ENCODE measurements at regions not wholly inside any gene's neighbourhood (a gene's known extent, or its start where the extent isn't known, plus 50 kb on each side); places are given as distances from the start of the nearest gene placed in this dataset.

GRCh38 chr3:146306656-146307455 lies 56.0 kb upstream of the PLSCR4 start:
- H3K4me3 ChIP-seq (IDR thresholded peaks at IDR 0.05; ENCODE audit: insufficient read depth, low read depth, low read length): no peak overlapping the region
- H2AFZ ChIP-seq (ENCODE audit: low read depth): no peak overlapping the region
- H3K27me3 ChIP-seq (ENCODE audit: insufficient read depth, low read depth): no peaks in the 10 kb centered on the region
- no peak overlapping the region for H3K4me2 ChIP-seq
- no peaks in the 10 kb centered on the region for H3K36me3 ChIP-seq (ENCODE audit: insufficient read depth)
- H4K20me1 ChIP-seq (ENCODE audit: insufficient read depth): no peaks in the 10 kb centered on the region
- no peaks in the 10 kb centered on the region for H3K4me1 ChIP-seq (ENCODE audit: low read depth, poor library complexity, severe bottlenecking)
- no peak overlapping the region for H3K9ac ChIP-seq
- TF ChIP-seq CTCF (conservative IDR thresholded peaks at IDR 0.05; ENCODE audit: low read depth, low read length): no peak
- no peak overlapping the region for H3K27ac ChIP-seq
- H3K79me2 ChIP-seq (ENCODE audit: insufficient read depth, low read depth): no peaks in the 10 kb centered on the region

- Histone ChIP-seq H3K4me1 (ENCODE audit: low read depth, poor library complexity, severe bottlenecking) (no peaks in the 10 kb centered on the region), H3K36me3 (ENCODE audit: insufficient read depth) (no peaks in the 10 kb centered on the region), H3K79me2 (ENCODE audit: insufficient read depth, low read depth) (no peaks in the 10 kb centered on the region), H3K4me2 (no peak overlapping the region), H4K20me1 (ENCODE audit: insufficient read depth) (no peaks in the 10 kb centered on the region), H3K9ac (no peak overlapping the region), H3K27me3 (ENCODE audit: insufficient read depth, low read depth) (no peaks in the 10 kb centered on the region), H2AFZ (ENCODE audit: low read depth) (no peak overlapping the region), H3K27ac (no peak overlapping the region), H3K4me3 (IDR thresholded peaks at IDR 0.05; ENCODE audit: insufficient read depth, low read depth, low read length) (no peak overlapping the region)
- no peak for TF ChIP-seq CTCF (conservative IDR thresholded peaks at IDR 0.05; ENCODE audit: low read depth, low read length)
Measured at GRCh38 chr3:146305808-146306423, 55.0 kb upstream of the PLSCR4 start.

- no peak overlapping the region for H3K4me2 ChIP-seq
- H4K20me1 ChIP-seq (ENCODE audit: insufficient read depth): no peaks in the 10 kb centered on the region
- H3K4me3 ChIP-seq (IDR thresholded peaks at IDR 0.05; ENCODE audit: insufficient read depth, low read depth, low read length): no peak overlapping the region
- no peak overlapping the region for H2AFZ ChIP-seq (ENCODE audit: low read depth)
- no peak for TF ChIP-seq CTCF (conservative IDR thresholded peaks at IDR 0.05; ENCODE audit: low read depth, low read length)
- no peak overlapping the region for H3K27ac ChIP-seq
- H3K79me2 ChIP-seq (ENCODE audit: insufficient read depth, low read depth): no peaks in the 10 kb centered on the region
- H3K27me3 ChIP-seq (ENCODE audit: insufficient read depth, low read depth): no peaks in the 10 kb centered on the region
- no peaks in the 10 kb centered on the region for H3K4me1 ChIP-seq (ENCODE audit: low read depth, poor library complexity, severe bottlenecking)
- no peaks in the 10 kb centered on the region for H3K36me3 ChIP-seq (ENCODE audit: insufficient read depth)
- H3K9ac ChIP-seq: no peak overlapping the region
Measured at GRCh38 chr3:146300768-146301167, 49.9 kb upstream of the PLSCR4 start.

Data from KMS-11 (cell line).